Activated CD4-positive, alpha-beta T cell treated with anti-CD3 and anti-CD28 coated beads for 36 hours (primary cell): ENCODE measurements at regions not wholly inside any gene's neighbourhood (a gene's known extent, or its start where the extent isn't known, plus 50 kb on each side); places are given as distances from the start of the nearest gene placed in this dataset.
"Not testable (repeated sequence)": the region's sequence is repeated elsewhere in the genome, so short reads cannot be mapped to it uniquely, and the experiment has no call there.

Experiments
- ATAC-seq: fragments of 200-7000 bp; cut with Tn5 transposase; one replicate; pipeline ENCODE4 v1.10.0; 2021; ENCODE audit warnings: mild to moderate bottlenecking, moderate library complexity
- CTCF ChIA-PET: fragments of 350-600 bp; sonication (Branson Sonifier 250); formaldehyde crosslinking; loops from one replicate; lab custom pipeline; 2021; ENCODE audit warnings: antibody characterized with exemption; lab: Charles Lee
- POLR2A ChIA-PET: fragments of 350-600 bp; sonication (Branson Sonifier 250); formaldehyde crosslinking; loops from one replicate; lab custom pipeline; 2021; ENCODE audit warnings: antibody characterized with exemption, inconsistent platforms; lab: Charles Lee
- DNase-seq: peaks from one replicate; pipeline ENCODE4 v3.0.0-alpha.2; 2020
- H3K27ac Mint-ChIP-seq: one replicate; pipeline ENCODE4 v1.8.0; 2021; ENCODE audit warnings: mixed read lengths
- H3K27me3 Mint-ChIP-seq: one replicate; pipeline ENCODE4 v1.8.0; 2021; ENCODE audit warnings: mixed read lengths
- H3K36me3 Mint-ChIP-seq: one replicate; pipeline ENCODE4 v1.8.0; 2021; ENCODE audit warnings: low read depth, mixed read lengths
- H3K4me1 Mint-ChIP-seq: one replicate; pipeline ENCODE4 v1.8.0; 2021; ENCODE audit warnings: mixed read lengths
- H3K4me3 Mint-ChIP-seq: one replicate; pipeline ENCODE4 v1.8.0; 2021; ENCODE audit warnings: mild to moderate bottlenecking, moderate library complexity, mixed read lengths
- H3K9me3 Mint-ChIP-seq: one replicate; pipeline ENCODE4 v1.8.0; 2021; ENCODE audit warnings: low read depth, mixed read lengths
- intact Hi-C, 2 experiments: fragments of 100-400 bp; cut with DNase I in 1 of 2; cut with micrococcal nuclease in 1 of 2; formaldehyde crosslinking; loops; one replicate each; pipeline versions ENCODE4 v1.14.2 to v1.15.1; 2022 to 2024; cut with DNase I, micrococcal nuclease

- ATAC-seq, H3K36me3 Mint-ChIP-seq, DNase-seq, H3K4me1 Mint-ChIP-seq, POLR2A ChIA-PET, H3K27ac Mint-ChIP-seq, CTCF ChIA-PET, intact Hi-C loops, H3K27me3 Mint-ChIP-seq, H3K4me3 Mint-ChIP-seq, H3K9me3 Mint-ChIP-seq: not testable (repeated sequence)
Measured at GRCh38 chr5:68020461-68020969, 195.0 kb upstream of the PIK3R1 start.

- Mint-ChIP-seq H3K9me3 (no peaks in the 10 kb centered on the region), H3K27me3 (peaks cover 2% of the 10 kb centered on the region), H3K4me1 (no peaks in the 10 kb centered on the region), H3K36me3 (no peaks in the 10 kb centered on the region), H3K27ac (no peak overlapping the region), H3K4me3 (no peak overlapping the region)
- ATAC-seq, result no peak
- POLR2A ChIA-PET, result interaction anchor here (0.6 kb wide), 1 partner anchor 235 kb away, joined by 4 read pairs; no protein-coding TSS in a partner anchor
- intact Hi-C loops, result no loop called here
- DNase-seq, result no peak
- CTCF ChIA-PET, result interaction anchor here (0.6 to 0.8 kb wide), 2 partner anchors 20 to 1945 kb away, joined by 3 read pairs; no protein-coding TSS in a partner anchor
Measured at GRCh38 chr5:68015381-68016302, 199.9 kb upstream of the PIK3R1 start.

GRCh38 chr5:68012831-68013230 is 202.7 kb upstream of the PIK3R1 start:
- Mint-ChIP-seq H3K27ac (no peak overlapping the region), H3K9me3 (no peaks in the 10 kb centered on the region), H3K4me3 (no peak overlapping the region), H3K4me1 (no peaks in the 10 kb centered on the region), H3K36me3 (no peaks in the 10 kb centered on the region), H3K27me3 (peaks cover 4% of the 10 kb centered on the region)
- intact Hi-C loops, result no loop called here
- DNase-seq, result no peak
- ChIA-PET POLR2A (no interaction called here), CTCF (no interaction called here)
- ATAC-seq, result no peak

- intact Hi-C loops, result no loop called here
- no peak overlapping the region for H3K4me3 Mint-ChIP-seq
- no peaks in the 10 kb centered on the region for H3K4me1 Mint-ChIP-seq
- peaks cover 4% of the 10 kb centered on the region for H3K27me3 Mint-ChIP-seq
- H3K27ac Mint-ChIP-seq, result no peak overlapping the region
- H3K36me3 Mint-ChIP-seq, result no peaks in the 10 kb centered on the region
- ATAC-seq (no peak), DNase-seq (no peak)
- ChIA-PET CTCF (interaction anchor here (0.5 kb wide), 1 partner anchor 1581 kb away, joined by 4 read pairs; no protein-coding TSS in a partner anchor), POLR2A (no interaction called here)
- H3K9me3 Mint-ChIP-seq, result no peaks in the 10 kb centered on the region
Measured at GRCh38 chr5:68012429-68012828, 203.1 kb upstream of the PIK3R1 start.

- ChIA-PET CTCF (no interaction called here), POLR2A (no interaction called here)
- no peaks in the 10 kb centered on the region for H3K36me3 Mint-ChIP-seq
- ATAC-seq (no peak), DNase-seq (no peak)
- no peaks in the 10 kb centered on the region for H3K4me1 Mint-ChIP-seq
- no peak overlapping the region for H3K27ac Mint-ChIP-seq
- H3K4me3 Mint-ChIP-seq, result no peak overlapping the region
- H3K27me3 Mint-ChIP-seq, result peaks cover 4% of the 10 kb centered on the region
- H3K9me3 Mint-ChIP-seq, result no peaks in the 10 kb centered on the region
- intact Hi-C loops, result no loop called here
Measured at GRCh38 chr5:68011801-68012200, 203.8 kb upstream of the PIK3R1 start.

- intact Hi-C loops, result no loop called here
- Mint-ChIP-seq H3K4me3 (no peak overlapping the region), H3K36me3 (no peaks in the 10 kb centered on the region), H3K27me3 (peaks cover 4% of the 10 kb centered on the region), H3K4me1 (no peaks in the 10 kb centered on the region), H3K27ac (no peak overlapping the region), H3K9me3 (no peaks in the 10 kb centered on the region)
- no peak for ATAC-seq
- ChIA-PET CTCF (no interaction called here), POLR2A (no interaction called here)
- no peak for DNase-seq
Measured at GRCh38 chr5:68011259-68011760, 204.2 kb upstream of the PIK3R1 start.

- Mint-ChIP-seq H3K27ac (no peak overlapping the region), H3K9me3 (no peaks in the 10 kb centered on the region), H3K4me3 (no peak overlapping the region), H3K4me1 (no peaks in the 10 kb centered on the region), H3K36me3 (no peaks in the 10 kb centered on the region), H3K27me3 (peaks cover 4% of the 10 kb centered on the region)
- ChIA-PET POLR2A (no interaction called here), CTCF (no interaction called here)
- ATAC-seq (no peak), DNase-seq (no peak)
- intact Hi-C loops, result no loop called here
Measured at GRCh38 chr5:68010740-68011139, 204.8 kb upstream of the PIK3R1 start.

GRCh38 chr5:68007451-68007850 is 208.1 kb upstream of the PIK3R1 start:
- no peaks in the 10 kb centered on the region for H3K4me1 Mint-ChIP-seq
- intact Hi-C loops, result no loop called here
- peaks cover 3% of the 10 kb centered on the region for H3K27me3 Mint-ChIP-seq
- POLR2A ChIA-PET, result interaction anchor here (0.6 kb wide), 1 partner anchor 49 kb away, joined by 6 read pairs; no protein-coding TSS in a partner anchor
- no peak overlapping the region for H3K27ac Mint-ChIP-seq
- no peaks in the 10 kb centered on the region for H3K36me3 Mint-ChIP-seq
- no peak for ATAC-seq
- DNase-seq, result no peak
- CTCF ChIA-PET, result no interaction called here
- no peaks in the 10 kb centered on the region for H3K9me3 Mint-ChIP-seq
- H3K4me3 Mint-ChIP-seq, result no peak overlapping the region

- no peak for DNase-seq
- Mint-ChIP-seq H3K9me3 (no peaks in the 10 kb centered on the region), H3K4me3 (no peak overlapping the region), H3K36me3 (no peaks in the 10 kb centered on the region), H3K27ac (no peak overlapping the region), H3K4me1 (no peaks in the 10 kb centered on the region), H3K27me3 (no peaks in the 10 kb centered on the region)
- ATAC-seq, result no peak
- CTCF ChIA-PET, result interaction anchor here (0.7 kb wide), 1 partner anchor 72 kb away, joined by 4 read pairs; no protein-coding TSS in a partner anchor
- POLR2A ChIA-PET, result no interaction called here
- intact Hi-C loops, result no loop called here
Measured at GRCh38 chr5:68002836-68003235, 212.7 kb upstream of the PIK3R1 start.

- Mint-ChIP-seq H3K4me1 (no peaks in the 10 kb centered on the region), H3K36me3 (no peaks in the 10 kb centered on the region), H3K27me3 (no peaks in the 10 kb centered on the region), H3K4me3 (no peak overlapping the region), H3K9me3 (no peaks in the 10 kb centered on the region), H3K27ac (no peak overlapping the region)
- intact Hi-C loops, result no loop called here
- DNase-seq (no peak), ATAC-seq (no peak)
- ChIA-PET POLR2A (no interaction called here), CTCF (no interaction called here)
Measured at GRCh38 chr5:68000805-68001204, 214.8 kb upstream of the PIK3R1 start.

GRCh38 chr5:67999391-67999790 is 216.2 kb upstream of the PIK3R1 start:
- no peaks in the 10 kb centered on the region for H3K4me1 Mint-ChIP-seq
- no peaks in the 10 kb centered on the region for H3K36me3 Mint-ChIP-seq
- H3K9me3 Mint-ChIP-seq, result no peaks in the 10 kb centered on the region
- intact Hi-C loops, result no loop called here
- no peak overlapping the region for H3K4me3 Mint-ChIP-seq
- no peak overlapping the region for H3K27ac Mint-ChIP-seq
- CTCF ChIA-PET, result interaction anchor here (0.7 kb wide), 1 partner anchor 279 kb away, joined by 3 read pairs; no protein-coding TSS in a partner anchor
- DNase-seq (no peak), ATAC-seq (no peak)
- no peaks in the 10 kb centered on the region for H3K27me3 Mint-ChIP-seq
- POLR2A ChIA-PET, result no interaction called here
